Non-pigmented ciliary epithelial cell (primary cell): ENCODE measurements at regions not wholly inside any gene's neighbourhood (a gene's known extent, or its start where the extent isn't known, plus 50 kb on each side); places are given as distances from the start of the nearest gene placed in this dataset.

Source experiments
- DNase-seq: peaks from one replicate; pipeline ENCODE4 v3.0.0-alpha.2; 2010; ENCODE audit warnings: low read depth

GRCh38 chr14:58947814-58948445, 240.5 kb upstream of the DAAM1 start:
- DNase-seq: no peak

GRCh38 chr14:58950555-58950954, 237.9 kb upstream of the DAAM1 start:
- no peak for DNase-seq

- no peak for DNase-seq
These were observed 237.3 kb upstream of the DAAM1 start for GRCh38 chr14:58951143-58951542.

- no peak for DNase-seq
These were observed 234.4 kb upstream of the DAAM1 start for GRCh38 chr14:58954052-58954451.

- DNase-seq: no peak
These were observed 233.3 kb upstream of the DAAM1 start for GRCh38 chr14:58954901-58955861.

- DNase-seq: no peak
These were observed 227.3 kb upstream of the DAAM1 start for GRCh38 chr14:58961045-58961731.

- no peak for DNase-seq
These were observed 224.4 kb upstream of the DAAM1 start for GRCh38 chr14:58963873-58964597.

- no peak for DNase-seq
These were observed 223.9 kb upstream of the DAAM1 start for GRCh38 chr14:58964598-58964928.

- no peak for DNase-seq
These were observed 222.9 kb upstream of the DAAM1 start for GRCh38 chr14:58965601-58966000.

GRCh38 chr14:58966997-58967396, 221.5 kb upstream of the DAAM1 start:
- no peak for DNase-seq

- no peak for DNase-seq
These were observed 218.3 kb upstream of the DAAM1 start for GRCh38 chr14:58969951-58970751.

GRCh38 chr14:58972233-58973017, 216.0 kb upstream of the DAAM1 start:
- DNase-seq: no peak

GRCh38 chr14:58977366-58977765, 211.1 kb upstream of the DAAM1 start:
- DNase-seq: no peak

GRCh38 chr14:58978343-58978742, 210.1 kb upstream of the DAAM1 start:
- DNase-seq: no peak

GRCh38 chr14:58979325-58979724, 209.1 kb upstream of the DAAM1 start:
- DNase-seq: no peak

- DNase-seq: no peak
These were observed 206.6 kb upstream of the DAAM1 start for GRCh38 chr14:58981840-58982239.

- DNase-seq: no peak
These were observed 202.7 kb upstream of the DAAM1 start for GRCh38 chr14:58985786-58986185.

- no peak for DNase-seq
These were observed 200.9 kb upstream of the DAAM1 start for GRCh38 chr14:58987591-58987990.

- no peak for DNase-seq
These were observed 195.5 kb upstream of the DAAM1 start for GRCh38 chr14:58992935-58993334.

- DNase-seq: no peak
These were observed 194.3 kb upstream of the DAAM1 start for GRCh38 chr14:58994130-58994529.

- DNase-seq: no peak
These were observed 184.5 kb upstream of the DAAM1 start for GRCh38 chr14:59004012-59004411.
